Liver (tissue), 8 donors: ENCODE measurements at regions not wholly inside any gene's neighbourhood (a gene's known extent, or its start where the extent isn't known, plus 50 kb on each side); places are given as distances from the start of the nearest gene placed in this dataset.

ENCODE experiments used
- DNase-seq: peaks from one replicate; pipeline ENCODE4 v3.0.0-alpha.2; 2017; ENCODE audit warnings: low spot score
- H3K27ac ChIP-seq, 2 donors: one replicate each; pipeline ENCODE4 v1.7.0; 2013; ENCODE audit warnings: inconsistent platforms in 2 of 2, low read length in 2 of 2, control low read depth in 1 of 2, low read depth in 1 of 2, mild to moderate bottlenecking in 1 of 2
- H3K27me3 ChIP-seq, 4 donors: one replicate each; pipeline versions ENCODE4 v1.6.1 to v1.7.0; 2013; ENCODE audit warnings: low read length in 3 of 4, inconsistent platforms in 1 of 4, mild to moderate bottlenecking in 1 of 4, moderate library complexity in 1 of 4; ENCODE audit not compliant: control insufficient read depth in 4 of 4, insufficient read depth in 4 of 4
- H3K36me3 ChIP-seq, 4 donors: one replicate each; pipeline versions ENCODE4 v1.6.1 to v1.7.0; 2013; ENCODE audit warnings: low read length in 3 of 4, mild to moderate bottlenecking in 3 of 4, low read depth in 1 of 4, moderate library complexity in 1 of 4; ENCODE audit not compliant: control insufficient read depth in 4 of 4, insufficient read depth in 3 of 4
- H3K4me1 ChIP-seq, 4 donors: one replicate each; pipeline versions ENCODE4 v1.6.1 to v1.7.0; 2013; ENCODE audit warnings: low read length in 3 of 4, mild to moderate bottlenecking in 3 of 4, moderate library complexity in 1 of 4; ENCODE audit not compliant: control insufficient read depth in 4 of 4, insufficient read depth in 4 of 4
- H3K4me3 ChIP-seq, 3 donors: one replicate each; pipeline versions ENCODE4 v1.6.1 to v1.7.0; 2013; ENCODE audit warnings: low read length in 3 of 3, control low read depth in 1 of 3, low read depth in 1 of 3, mild to moderate bottlenecking in 1 of 3
- H3K9ac ChIP-seq, 2 donors: one replicate each; pipeline ENCODE4 v1.7.0; 2013; ENCODE audit warnings: low read length in 2 of 2, mild to moderate bottlenecking in 2 of 2, moderate library complexity in 2 of 2, control low read depth in 1 of 2, low read depth in 1 of 2
- H3K9me3 ChIP-seq, 4 donors: one replicate each; pipeline versions ENCODE4 v1.6.1 to v1.7.0; 2013; ENCODE audit warnings: low read length in 3 of 4; ENCODE audit not compliant: control insufficient read depth in 4 of 4
- ATF3 ChIP-seq: IDR thresholded peaks from 2 replicates; pipeline ENCODE4 v1.6.1; 2016; ENCODE audit warnings: antibody characterized with exemption
- CTCF ChIP-seq: fragments of 150-350 bp; IDR thresholded peaks from 2 replicates; pipeline ENCODE4 v1.5.1; 2017; ENCODE audit warnings: improper control_type of control experiment, low read depth, low read length; ENCODE audit not compliant: missing input control
- EGR1 ChIP-seq, 2 donors: IDR thresholded peaks; 2 replicates each; pipeline ENCODE4 v1.6.1; 2016 to 2018; ENCODE audit warnings: antibody characterized with exemption in 2 of 2, low read depth in 2 of 2
- FOXA1 ChIP-seq: IDR thresholded peaks from 2 replicates; pipeline ENCODE4 v1.6.1; 2016; ENCODE audit warnings: antibody characterized with exemption
- FOXA2 ChIP-seq: IDR thresholded peaks from 2 replicates; pipeline ENCODE4 v1.6.1; 2016; ENCODE audit warnings: antibody characterized with exemption
- GABPA ChIP-seq, 2 donors: IDR thresholded peaks in 1 of 2; conservative IDR thresholded peaks in 1 of 2; 2 replicates each; pipeline ENCODE4 v1.6.1; 2016; ENCODE audit warnings: antibody characterized with exemption in 2 of 2, mild to moderate bottlenecking in 1 of 2, moderate library complexity in 1 of 2
- HNF4A ChIP-seq, 2 donors: conservative IDR thresholded peaks; 2 replicates each; pipeline ENCODE4 v1.6.1; 2016; ENCODE audit warnings: antibody characterized with exemption in 2 of 2, mild to moderate bottlenecking in 2 of 2
- HNF4G ChIP-seq: IDR thresholded peaks from 2 replicates; pipeline ENCODE4 v1.6.1; 2016; ENCODE audit warnings: antibody characterized with exemption
- JUND ChIP-seq, 2 donors: IDR thresholded peaks; 2 replicates each; pipeline ENCODE4 v1.6.1; 2016; ENCODE audit warnings: antibody characterized with exemption in 2 of 2
- NR2F2 ChIP-seq: IDR thresholded peaks from 2 replicates; pipeline ENCODE4 v1.6.1; 2016; ENCODE audit warnings: antibody characterized with exemption
- RXRA ChIP-seq, 2 donors: IDR thresholded peaks; 2 replicates each; pipeline ENCODE4 v1.6.1; 2017 to 2018; ENCODE audit warnings: antibody characterized with exemption in 2 of 2, mild to moderate bottlenecking in 1 of 2
- SP1 ChIP-seq: IDR thresholded peaks from 2 replicates; pipeline ENCODE4 v1.6.1; 2018; ENCODE audit warnings: antibody characterized with exemption, mild to moderate bottlenecking
- TAF1 ChIP-seq: conservative IDR thresholded peaks from 2 replicates; pipeline ENCODE4 v1.6.1; 2016; ENCODE audit warnings: antibody characterized with exemption, mild to moderate bottlenecking
- YY1 ChIP-seq: IDR thresholded peaks from 2 replicates; pipeline ENCODE4 v1.6.1; 2016; ENCODE audit warnings: antibody characterized with exemption, mild to moderate bottlenecking
- ZBTB33 ChIP-seq: IDR thresholded peaks from 2 replicates; pipeline ENCODE4 v1.6.1; 2016; ENCODE audit warnings: antibody characterized with exemption
- WGBS: extraction: QIAGEN DNeasy Blood & Tissue Kit; methylation state at CpG from one replicate; pipeline ENCODE4 v1.1.7; 2013; 5-methylcytosine and 5-hydroxymethylcytosine counted together
- TF ChIP-seq, protein P1 (sequence below): IDR thresholded peaks from 2 replicates; pipeline ENCODE4 v1.6.1; 2016; ENCODE audit warnings: antibody characterized with exemption, mild to moderate bottlenecking
- donor health status: healthy.
- donor health status: healthy.
- donor health status: healthy.
- donor health status: healthy.
- donor health status: healthy.

DNA sequence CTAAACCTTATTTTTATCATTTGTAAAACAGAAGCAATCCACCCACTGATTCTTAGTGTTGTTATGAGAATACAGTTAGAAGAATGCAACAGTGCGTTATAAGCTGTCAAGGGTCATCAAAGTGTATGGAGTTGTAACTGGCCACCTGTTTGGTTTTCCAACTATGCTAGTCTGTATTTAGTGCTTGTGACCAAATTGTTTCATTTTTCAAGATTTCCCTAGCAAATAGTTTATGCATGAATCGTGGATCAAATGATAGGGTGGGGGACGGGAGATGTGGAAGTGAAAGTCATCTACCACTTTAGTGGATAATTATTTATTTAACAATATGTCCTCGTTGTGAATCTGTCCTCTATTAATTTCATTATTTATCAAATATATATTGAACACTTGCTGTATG is 175.4 kb upstream of the HDDC2 start:
- WGBS = 75% methylated on average over 4 of the region's 4 CpGs
- TF ChIP-seq JUND (IDR thresholded peaks at IDR 0.05) (no peak), GABPA (IDR thresholded peaks at IDR 0.05 in 1 of 2, conservative IDR thresholded peaks at IDR 0.05 in 1 of 2) (no peak), ATF3 (no peak), NR2F2 (no peak), HNF4A (conservative IDR thresholded peaks at IDR 0.05) (no peak), ZBTB33 (no peak), SP1 (no peak), EGR1 (IDR thresholded peaks at IDR 0.05; ENCODE audit: low read depth in 2 of 2) (no peak), YY1 (no peak), RXRA (IDR thresholded peaks at IDR 0.05) (no peak), CTCF (no peak)
- TF ChIP-seq, protein P1, sequence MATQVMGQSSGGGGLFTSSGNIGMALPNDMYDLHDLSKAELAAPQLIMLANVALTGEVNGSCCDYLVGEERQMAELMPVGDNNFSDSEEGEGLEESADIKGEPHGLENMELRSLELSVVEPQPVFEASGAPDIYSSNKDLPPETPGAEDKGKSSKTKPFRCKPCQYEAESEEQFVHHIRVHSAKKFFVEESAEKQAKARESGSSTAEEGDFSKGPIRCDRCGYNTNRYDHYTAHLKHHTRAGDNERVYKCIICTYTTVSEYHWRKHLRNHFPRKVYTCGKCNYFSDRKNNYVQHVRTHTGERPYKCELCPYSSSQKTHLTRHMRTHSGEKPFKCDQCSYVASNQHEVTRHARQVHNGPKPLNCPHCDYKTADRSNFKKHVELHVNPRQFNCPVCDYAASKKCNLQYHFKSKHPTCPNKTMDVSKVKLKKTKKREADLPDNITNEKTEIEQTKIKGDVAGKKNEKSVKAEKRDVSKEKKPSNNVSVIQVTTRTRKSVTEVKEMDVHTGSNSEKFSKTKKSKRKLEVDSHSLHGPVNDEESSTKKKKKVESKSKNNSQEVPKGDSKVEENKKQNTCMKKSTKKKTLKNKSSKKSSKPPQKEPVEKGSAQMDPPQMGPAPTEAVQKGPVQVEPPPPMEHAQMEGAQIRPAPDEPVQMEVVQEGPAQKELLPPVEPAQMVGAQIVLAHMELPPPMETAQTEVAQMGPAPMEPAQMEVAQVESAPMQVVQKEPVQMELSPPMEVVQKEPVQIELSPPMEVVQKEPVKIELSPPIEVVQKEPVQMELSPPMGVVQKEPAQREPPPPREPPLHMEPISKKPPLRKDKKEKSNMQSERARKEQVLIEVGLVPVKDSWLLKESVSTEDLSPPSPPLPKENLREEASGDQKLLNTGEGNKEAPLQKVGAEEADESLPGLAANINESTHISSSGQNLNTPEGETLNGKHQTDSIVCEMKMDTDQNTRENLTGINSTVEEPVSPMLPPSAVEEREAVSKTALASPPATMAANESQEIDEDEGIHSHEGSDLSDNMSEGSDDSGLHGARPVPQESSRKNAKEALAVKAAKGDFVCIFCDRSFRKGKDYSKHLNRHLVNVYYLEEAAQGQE = no peak
- DNase-seq = no peak

DNA sequence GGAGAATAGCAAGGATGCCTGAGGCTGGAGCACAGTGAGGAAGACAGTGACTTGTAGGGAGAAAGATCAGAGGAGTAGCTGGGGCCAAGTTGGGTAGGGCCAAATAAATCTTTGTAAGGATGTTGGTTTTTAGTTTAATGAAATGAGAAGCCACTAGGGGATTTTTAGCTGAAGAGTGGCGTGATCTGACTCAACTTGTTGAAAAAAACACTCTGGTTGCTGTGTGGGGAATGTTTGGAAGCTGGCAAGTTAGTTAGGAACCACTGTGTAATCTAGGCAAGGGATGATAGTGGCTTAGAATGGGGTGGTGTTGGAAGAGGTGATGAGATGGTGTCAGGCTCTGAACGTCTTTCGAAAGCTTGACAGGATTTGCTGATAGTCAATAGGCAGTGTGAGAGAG is 176.1 kb upstream of the HDDC2 start:
- 72% methylated on average over 3 of the region's 3 CpGs for whole genome bisulfite sequencing
- no peak overlapping the region for H3K27ac ChIP-seq
- no peaks in the 10 kb centered on the region for H3K4me1 ChIP-seq
- TF ChIP-seq EGR1 (IDR thresholded peaks at IDR 0.05; ENCODE audit: low read depth in 2 of 2) = no peak
- no peak for TF ChIP-seq CTCF
- TF ChIP-seq FOXA1 = no peak
- TF ChIP-seq FOXA2 = no peak
- TF ChIP-seq ATF3 = no peak
- no peak for TF ChIP-seq NR2F2
- TF ChIP-seq TAF1 = no peak
- no peak for TF ChIP-seq HNF4G
- no peak for TF ChIP-seq ZBTB33
- no peak for TF ChIP-seq GABPA (IDR thresholded peaks at IDR 0.05 in 1 of 2, conservative IDR thresholded peaks at IDR 0.05 in 1 of 2)
- TF ChIP-seq, protein P1 = no peak
- H3K4me3 ChIP-seq = no peak overlapping the region
- no peaks in the 10 kb centered on the region for H3K36me3 ChIP-seq
- H3K9ac ChIP-seq = no peak overlapping the region
- H3K27me3 ChIP-seq = no peaks in the 10 kb centered on the region
- no peak for DNase-seq
- no peaks in the 10 kb centered on the region for H3K9me3 ChIP-seq

More for the DNA sequence above, 175.4 kb upstream of the HDDC2 start:
- Histone ChIP-seq H3K36me3 (no peaks in the 10 kb centered on the region), H3K4me3 (no peak overlapping the region), H3K4me1 (no peaks in the 10 kb centered on the region), H3K27ac (no peak overlapping the region), H3K9me3 (no peaks in the 10 kb centered on the region), H3K9ac (no peak overlapping the region), H3K27me3 (no peaks in the 10 kb centered on the region)
